ENCODE measurements at regions not wholly inside any gene's neighbourhood (a gene's known extent, or its start where the extent isn't known, plus 50 kb on each side); places are given as distances from the start of the nearest gene placed in this dataset.
A peak's percentile ranks its signal among the peaks of the same experiment; 100 is the strongest.

- DNase-seq (ENCODE audit: low spot score), result no peak
Observed at GRCh38 chr9:116083837-116084236, 69.8 kb upstream of the PAPPA start.

GRCh38 chr9:116084497-116084896 lies 69.1 kb upstream of the PAPPA start:
- DNase-seq (ENCODE audit: low spot score), result no peak

- DNase-seq (ENCODE audit: low spot score), result peak; percentile 50
Observed at GRCh38 chr9:116087246-116087645, 66.3 kb upstream of the PAPPA start.

DNA sequence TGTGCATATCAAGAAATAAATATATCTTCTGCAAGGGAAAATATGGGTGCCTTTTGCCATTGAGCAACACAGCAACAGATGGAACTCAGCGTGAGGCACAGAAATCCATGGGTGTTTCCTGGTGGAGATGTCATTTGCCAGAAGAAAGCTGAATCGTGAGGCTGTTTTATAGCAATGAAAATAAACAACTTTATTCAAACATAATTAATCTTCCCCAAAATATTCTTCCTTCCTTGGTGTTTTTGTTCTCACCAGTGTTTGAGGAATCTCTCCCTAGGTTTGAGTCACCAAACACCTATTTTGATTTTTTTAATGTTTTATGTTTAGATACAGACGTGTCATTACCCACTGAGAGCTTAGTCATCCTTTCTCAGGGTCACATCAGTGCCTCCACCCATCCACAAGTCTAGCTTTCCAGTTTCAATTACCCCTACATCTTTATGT lies 65.8 kb upstream of the PAPPA start:
- peak; percentile 35 for DNase-seq (ENCODE audit: low spot score)

- DNase-seq (ENCODE audit: low spot score), result no peak
Observed at GRCh38 chr9:116088396-116088795, 65.2 kb upstream of the PAPPA start.

DNA sequence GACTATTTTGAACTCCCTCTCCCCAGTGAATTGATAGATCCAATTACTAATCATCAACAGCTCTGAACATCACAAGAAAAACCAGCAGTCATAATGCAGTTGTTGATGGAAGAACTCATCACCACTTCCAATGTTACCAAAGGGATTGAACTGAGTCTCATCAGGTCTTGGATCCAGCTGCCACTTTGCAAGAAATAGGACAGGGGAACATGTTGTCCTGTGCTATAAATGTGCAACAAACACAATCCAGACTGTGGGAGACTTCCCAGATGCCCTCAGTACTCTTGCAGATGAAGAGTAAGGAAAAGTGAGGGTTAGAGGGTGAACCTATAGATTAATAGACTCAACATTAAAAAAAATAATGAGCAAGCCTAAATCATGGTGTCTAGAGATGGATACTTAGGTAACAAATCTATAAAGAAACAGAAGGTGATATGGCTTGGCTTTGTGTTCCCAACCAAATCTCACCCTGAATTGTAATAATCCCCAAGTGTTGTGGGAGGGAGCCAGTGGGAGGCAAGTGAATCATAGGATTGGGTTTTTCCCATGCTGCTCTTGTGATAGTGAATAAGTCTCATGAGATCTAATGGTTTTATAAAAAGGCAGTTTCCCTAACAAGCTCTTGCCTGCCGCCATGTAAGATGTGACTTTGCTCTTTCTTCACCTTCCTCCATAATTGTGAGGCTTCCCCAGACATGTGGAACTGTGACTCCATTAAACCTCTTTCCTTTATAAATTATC lies 63.4 kb upstream of the PAPPA start:
- no peak for DNase-seq (ENCODE audit: low spot score)

- DNase-seq (ENCODE audit: low spot score), result no peak
Observed at GRCh38 chr9:116094846-116095245, 58.7 kb upstream of the PAPPA start.

GRCh38 chr9:116095403-116095802 lies 58.2 kb upstream of the PAPPA start:
- DNase-seq (ENCODE audit: low spot score), result no peak

GRCh38 chr9:116096046-116096445 lies 57.5 kb upstream of the PAPPA start:
- no peak for DNase-seq (ENCODE audit: low spot score)

- no peak for DNase-seq (ENCODE audit: low spot score)
Observed at GRCh38 chr9:116096853-116097252, 56.7 kb upstream of the PAPPA start.

GRCh38 chr9:116098476-116098875 lies 55.1 kb upstream of the PAPPA start:
- DNase-seq (ENCODE audit: low spot score), result no peak

- DNase-seq (ENCODE audit: low spot score), result no peak
Observed at GRCh38 chr9:116099821-116100220, 53.8 kb upstream of the PAPPA start.

- DNase-seq (ENCODE audit: low spot score), result no peak
Observed at GRCh38 chr9:116100711-116101121, 52.9 kb upstream of the PAPPA start.

- peak; percentile 45 for DNase-seq (ENCODE audit: low spot score)
Observed at GRCh38 chr9:116101516-116101915, 52.1 kb upstream of the PAPPA start.

DNA sequence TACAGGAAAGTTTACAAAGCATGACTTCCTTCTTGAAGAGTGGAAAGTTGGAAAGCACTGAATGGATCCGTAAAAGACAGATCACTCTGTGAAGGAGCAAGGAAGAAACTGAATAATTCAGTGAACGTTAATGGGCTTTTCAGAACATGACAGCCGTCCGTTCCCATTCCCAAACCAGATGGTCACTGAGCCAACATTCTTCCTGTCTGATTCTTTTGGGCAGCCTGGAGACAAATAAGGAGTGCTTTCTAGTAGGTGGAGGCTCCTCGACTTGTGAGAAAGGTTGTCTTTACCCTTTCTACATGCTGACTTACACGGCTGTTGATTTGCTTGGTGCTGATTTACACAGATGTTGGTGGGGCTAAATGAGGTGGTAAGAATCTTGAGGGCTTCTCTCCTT lies 51.0 kb upstream of the PAPPA start:
- DNase-seq (ENCODE audit: low spot score), result no peak

Data from AG20443 (cell line).